Retina (tissue), 1 donor: ENCODE measurements at regions not wholly inside any gene's neighbourhood (a gene's known extent, or its start where the extent isn't known, plus 50 kb on each side); places are given as distances from the start of the nearest gene placed in this dataset.
A peak's percentile ranks its signal among the peaks of the same experiment; 100 is the strongest.
"Not testable (repeated sequence)": the region's sequence is repeated elsewhere in the genome, so short reads cannot be mapped to it uniquely, and the experiment has no call there.

Source experiments
- DNase-seq: peaks from one replicate; pipeline ENCODE4 v3.0.0-alpha.2; 2016

DNA sequence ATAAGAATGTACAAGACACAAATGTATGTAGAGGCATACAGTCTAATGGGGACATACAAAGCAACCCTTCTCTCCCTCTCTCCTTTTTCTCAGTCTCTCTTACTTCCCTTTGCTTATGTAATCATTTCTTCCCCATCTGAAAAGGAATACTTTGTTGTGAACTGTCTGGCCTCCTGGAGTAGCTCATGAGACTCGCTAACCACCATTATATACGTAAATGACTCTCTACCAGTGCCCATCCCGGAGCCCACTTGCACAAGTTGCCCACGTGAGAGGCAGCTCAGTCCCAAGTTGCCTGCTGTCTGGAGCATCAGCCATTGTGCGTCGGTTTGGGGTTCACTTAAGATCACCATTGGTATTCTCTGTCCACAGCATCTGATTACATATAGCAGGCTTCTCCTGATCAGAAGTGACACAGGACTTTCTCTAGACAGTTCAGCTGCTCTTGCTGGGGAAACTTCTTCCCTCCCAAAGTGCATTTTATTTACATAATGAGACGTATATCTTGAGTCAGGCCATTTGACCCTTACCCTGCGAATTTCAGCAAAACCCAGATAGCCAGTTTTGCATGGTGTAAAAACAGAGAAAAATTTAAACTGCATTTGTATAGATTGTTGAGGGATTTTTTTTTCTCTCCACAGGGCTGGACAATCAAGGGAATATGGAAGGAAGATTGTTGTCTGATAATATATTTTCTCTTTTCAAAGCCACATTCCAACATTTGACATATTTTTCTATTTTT is 220.7 kb upstream of the EGLN3 start:
- no peak for DNase-seq

DNA sequence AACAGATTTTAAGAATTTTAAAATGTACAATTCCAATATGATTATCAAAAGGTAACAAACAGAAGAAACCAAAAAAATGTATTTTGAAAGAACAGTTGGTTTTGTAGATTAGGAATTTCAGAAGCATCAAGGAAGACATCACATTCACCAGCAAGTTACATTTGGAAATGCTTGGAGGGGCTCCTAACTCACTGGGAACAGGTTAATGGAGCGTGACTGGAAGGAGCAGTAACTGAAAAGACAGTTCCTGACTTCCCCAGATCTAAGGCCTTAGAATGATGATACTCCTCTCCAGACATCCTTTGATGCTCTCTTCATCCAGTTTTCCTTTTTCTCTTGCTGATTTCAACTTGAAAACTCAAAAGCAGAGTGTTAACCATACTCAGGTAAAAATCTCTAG is 220.0 kb upstream of the EGLN3 start:
- no peak for DNase-seq

DNA sequence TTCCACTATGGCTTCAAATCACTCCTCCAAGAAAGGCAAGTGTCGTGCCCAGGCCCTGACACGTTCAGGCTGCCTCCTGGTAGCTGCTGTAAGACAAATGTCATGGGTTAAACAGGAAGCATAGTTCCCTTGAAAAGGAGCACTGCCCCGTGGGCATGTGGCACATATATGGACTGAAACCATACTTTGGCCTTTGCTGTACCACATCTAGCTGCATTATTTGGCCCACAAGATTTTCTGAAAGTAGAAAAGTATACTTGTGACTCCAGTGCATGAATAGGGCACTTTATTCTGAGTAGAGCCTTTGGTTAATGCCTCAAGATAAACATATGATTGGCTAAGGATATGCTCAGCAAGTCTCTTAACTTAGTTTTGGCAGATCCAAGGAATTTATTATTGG is 218.7 kb upstream of the EGLN3 start:
- no peak for DNase-seq

DNA sequence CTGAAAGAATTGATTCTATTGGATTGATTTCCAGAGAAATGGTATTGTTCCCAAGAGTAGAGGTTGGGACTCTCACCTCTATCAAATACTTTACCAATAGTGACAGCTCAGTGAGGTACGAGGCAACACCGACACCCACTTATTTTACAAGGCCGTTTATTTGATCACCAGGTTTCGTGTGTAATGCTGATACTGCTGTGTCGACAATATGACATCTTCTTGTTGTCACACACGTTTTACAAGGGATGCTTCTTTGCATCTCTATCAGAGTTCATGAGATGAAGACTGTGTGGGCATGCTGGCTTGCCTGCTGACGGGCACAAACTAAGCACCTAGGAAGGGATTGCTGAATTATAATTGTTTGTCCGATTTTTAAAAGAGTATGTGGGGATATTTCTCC is 217.8 kb upstream of the EGLN3 start:
- no peak for DNase-seq

DNA sequence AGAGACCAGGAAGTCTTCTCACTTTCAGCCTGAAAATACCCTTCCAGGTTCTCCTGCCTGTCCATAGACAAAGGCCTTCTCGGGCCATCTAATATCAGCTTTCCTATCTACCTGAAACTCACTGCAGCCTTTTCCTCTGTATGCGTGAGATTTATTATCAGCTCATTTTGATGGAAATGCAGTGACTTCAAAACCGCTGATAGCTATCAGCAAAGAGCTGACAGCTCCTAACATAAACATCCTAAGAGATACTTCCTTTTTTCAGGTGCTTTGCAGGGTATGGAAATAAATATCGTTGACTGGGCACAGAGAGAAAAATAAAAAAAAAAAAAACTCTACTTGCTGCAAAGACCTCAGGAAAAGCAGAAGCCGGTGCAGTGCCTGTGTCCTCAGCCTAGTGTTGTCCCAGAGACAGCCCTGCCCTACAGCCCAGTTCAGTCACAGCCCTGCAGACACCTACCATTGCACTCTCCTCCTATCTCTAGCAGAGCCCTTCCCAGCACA is 215.0 kb upstream of the EGLN3 start:
- no peak for DNase-seq

DNA sequence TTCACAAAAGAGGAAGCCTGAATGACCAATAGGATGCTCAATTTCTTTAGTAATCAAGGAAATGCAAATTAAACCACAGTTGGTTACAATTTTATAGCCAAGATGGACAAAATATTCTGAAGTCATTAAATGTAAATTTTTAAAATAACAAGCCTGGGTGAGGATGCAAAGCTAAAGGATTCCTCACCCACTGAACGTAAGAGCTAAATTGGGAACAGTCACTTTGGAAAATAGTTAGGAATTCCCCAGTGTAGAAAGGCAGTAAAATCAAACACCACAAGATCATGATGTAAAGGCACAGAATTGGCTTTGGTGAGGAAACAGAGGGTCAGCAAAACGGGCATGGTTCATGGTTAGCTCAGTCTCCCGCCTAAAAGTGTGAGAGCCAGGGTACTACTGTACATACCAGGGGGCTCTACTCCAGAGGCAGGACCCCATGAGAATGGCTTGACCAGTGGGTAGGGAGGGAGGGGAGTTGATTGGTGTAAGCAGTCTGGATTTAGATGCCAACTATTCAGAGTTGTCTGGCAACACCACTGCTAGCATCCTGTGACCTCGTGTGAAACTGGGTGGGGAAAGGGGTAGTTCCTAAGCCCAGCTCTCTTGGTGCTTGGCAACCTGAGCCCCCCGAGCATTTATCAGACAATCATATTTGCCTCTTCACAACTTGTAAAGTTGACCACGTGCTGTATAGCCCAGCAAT is 213.4 kb upstream of the EGLN3 start:
- DNase-seq, result no peak

DNA sequence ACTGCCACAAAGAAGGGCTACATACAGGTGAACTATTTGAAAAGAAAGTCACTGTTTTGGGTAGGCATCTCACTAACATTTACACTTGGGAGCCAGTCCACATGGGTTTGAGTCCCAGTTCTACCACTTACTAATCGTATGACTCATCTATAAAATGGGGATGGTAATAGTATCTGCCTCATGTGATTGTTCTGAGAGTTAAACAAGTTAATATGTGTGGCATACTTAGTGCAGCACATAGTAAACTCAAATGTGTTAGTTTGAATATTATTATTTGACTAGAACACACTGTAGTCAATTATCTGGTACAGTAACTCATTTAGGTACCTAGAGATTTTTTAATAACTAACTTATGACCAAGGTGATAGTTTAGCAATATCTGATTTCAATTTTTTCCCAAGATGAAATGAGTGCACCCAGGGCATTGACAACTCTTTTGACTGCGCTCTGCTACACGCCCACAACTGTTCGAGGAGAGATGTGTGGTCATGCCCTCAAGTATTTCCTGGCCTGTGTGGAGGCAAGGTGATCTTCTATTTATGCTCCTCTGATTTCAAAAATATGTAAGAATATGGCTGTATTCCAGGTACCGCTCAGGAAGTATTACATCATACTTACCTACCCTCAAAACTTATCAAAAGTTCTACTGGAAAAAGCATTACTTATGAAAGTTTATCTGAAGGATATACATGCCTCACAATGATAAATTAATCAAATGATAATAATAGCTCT is 210.6 kb upstream of the EGLN3 start:
- no peak for DNase-seq

DNA sequence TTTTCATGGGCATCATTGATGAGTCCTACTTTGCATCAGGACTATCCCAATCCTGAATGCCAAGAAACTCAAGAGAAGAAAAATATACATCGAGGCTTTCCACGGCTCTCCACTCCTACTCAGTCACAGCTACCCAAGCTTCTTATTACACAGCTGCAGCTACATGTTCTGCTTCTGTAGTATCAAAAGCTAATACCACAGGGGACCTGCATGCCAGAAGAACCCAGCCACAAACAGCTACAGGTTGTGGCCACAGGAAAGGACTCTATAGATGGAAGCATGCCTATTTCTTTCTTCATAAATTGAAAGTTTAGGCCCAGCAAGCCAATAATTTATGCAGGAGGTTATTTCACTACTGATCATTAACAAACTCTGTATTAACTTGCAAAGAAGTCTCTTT is 209.7 kb upstream of the EGLN3 start:
- no peak for DNase-seq

DNA sequence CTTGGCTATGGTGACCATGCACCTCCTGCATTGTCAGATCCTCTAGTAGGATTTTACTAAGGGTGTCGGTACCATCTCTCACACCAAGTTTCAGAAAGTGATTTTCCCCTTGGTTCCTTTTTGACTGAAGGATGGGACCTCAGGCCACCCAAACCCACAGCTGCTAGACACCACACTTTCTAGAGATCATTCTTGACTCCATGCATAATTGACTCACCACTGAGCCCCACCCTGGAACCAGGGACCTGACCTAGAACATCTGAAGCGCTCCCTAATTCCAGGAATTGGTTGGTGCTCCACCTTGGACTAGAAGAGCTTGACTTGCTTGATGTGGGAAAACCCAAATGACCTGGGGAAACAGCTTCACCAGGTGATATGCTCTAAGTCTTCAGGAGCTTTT is 206.8 kb upstream of the EGLN3 start:
- DNase-seq, result no peak

DNA sequence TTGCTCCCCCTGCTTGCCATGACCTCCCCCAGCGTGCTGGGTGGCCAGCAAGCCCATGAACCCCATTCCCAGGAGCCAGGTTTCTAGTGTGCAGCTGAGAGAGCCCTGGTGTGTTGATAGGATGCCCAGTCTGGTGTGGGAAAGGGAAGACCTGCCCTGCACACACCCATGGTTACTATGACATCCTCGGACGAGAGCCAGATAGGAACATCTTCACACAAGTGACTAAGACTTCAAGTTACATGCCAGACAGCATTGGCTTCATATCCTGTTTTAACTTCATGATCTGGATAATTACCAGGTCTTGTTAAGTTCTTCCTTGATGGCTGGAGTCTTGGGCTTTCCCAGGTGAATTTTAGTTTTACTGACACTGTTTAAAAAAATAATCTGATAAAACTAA is 196.6 kb upstream of the EGLN3 start:
- DNase-seq, result no peak

DNA sequence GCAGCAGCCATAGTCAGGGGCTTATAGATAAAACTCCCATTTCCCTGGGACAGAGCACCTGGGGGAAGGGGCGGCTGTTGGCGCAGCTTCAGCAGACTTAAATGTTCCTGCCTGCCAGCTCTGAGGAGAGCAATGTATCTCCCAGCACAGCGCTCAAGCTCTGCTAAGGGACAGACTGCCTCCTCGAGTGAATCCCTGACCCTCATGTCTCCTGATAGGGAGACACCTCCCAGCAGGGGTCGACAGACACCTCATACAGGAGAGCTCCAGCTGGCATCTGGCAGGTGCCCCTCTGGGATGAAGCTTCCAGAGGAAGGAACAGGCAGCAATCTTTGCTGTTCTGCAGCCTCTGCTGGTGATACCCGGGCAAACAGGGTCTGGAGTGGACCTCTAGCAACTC is 189.3 kb upstream of the EGLN3 start:
- DNase-seq, result not testable (repeated sequence)

DNA sequence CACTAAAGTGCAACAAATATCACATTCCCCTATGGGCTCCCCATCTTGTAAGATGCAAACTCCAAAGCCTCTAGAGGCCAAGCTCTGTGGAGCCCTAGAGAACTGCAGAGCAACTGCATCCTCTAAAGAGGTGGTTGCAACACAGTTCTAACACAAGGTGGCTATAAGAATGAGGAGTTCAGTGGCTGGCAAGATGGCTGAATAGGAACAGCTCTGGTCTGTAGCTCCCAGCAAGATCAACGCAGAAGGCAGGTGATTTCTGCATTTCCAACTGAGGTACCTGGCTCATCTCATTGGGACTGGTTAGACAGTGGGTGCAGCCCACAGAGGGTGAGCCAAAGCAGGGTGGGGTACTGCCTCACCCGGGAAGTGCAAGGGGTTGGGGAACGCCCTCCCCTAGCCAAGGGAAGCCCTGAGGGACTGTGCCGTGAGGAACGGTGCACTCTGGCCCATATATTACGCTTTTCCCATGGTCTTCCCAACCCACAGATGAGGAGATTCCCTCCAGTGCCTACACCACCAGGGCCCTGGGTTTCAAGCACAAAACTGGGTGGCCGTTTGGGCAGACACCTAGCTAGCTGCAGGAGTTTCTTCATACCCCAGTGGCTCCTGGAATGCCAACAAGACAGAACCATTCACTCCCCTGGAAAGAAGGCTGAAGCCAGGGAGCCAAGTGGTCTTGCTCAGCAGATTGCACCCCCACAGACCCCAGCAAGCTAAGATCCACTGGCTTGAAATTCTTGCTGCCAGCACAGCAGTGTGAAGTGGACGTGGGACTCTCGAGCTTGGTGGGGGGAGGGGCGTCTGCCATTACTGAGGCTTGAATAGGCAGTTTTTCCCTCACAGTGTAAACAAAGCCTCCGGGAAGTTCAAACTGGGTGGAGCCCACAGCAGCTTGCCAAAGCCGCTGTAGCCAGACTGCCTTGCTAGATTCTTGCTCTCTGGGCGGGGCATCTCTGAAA is 188.6 kb upstream of the EGLN3 start:
- peak; percentile 19 for DNase-seq

DNA sequence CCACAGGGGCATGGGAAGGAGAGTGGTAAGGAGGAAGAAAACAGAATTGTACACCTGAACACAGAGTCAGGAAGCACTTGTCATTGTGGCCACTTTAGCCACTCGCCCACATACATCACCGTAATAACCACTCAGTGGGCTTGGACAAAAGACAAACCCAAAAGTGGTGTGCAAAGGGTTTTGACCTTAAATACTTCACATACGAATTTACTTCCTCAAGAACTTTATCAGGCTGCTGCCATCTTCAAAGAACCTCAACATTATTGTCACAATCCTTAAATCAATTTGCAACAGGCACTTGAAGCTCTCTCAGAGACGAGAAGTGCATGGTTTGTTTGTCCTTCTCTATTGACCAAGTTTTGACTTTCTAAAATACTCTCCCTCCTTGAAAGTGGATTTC is 187.3 kb upstream of the EGLN3 start:
- DNase-seq, result no peak

DNA sequence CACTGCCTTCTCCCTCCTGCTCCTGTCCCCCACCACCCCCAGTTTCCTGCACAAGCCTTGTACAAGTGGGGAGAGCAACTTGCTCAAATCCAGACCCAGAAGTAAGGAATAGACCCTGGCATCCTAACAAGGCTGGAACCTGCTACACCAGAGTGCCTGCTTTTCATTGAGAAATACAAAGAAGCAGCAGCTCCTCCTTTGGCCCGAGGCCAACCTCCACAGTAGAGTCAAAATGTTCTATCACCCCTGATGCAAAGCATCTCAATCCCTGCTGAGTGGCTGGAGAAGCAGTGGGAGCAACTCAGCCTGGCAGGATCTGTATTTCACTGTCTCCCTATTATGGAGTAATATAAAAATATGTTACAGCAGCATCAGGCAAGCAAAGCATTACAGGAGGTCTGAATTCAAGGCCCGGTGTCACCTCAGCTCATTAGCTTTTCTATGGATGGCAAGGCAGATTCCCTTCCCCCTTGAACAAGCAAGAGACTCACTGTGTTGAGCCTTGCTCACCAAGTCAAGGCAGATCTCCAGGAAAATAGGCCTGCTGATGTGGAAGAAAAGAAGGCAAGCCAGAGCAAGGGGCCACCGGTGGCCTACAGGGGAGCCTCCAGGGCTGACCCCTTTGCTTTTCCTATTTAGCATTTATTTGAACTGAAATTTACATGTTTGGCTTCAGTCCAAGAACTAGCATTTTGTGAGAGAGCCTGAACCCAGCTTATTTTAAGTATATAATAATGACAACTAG is 186.3 kb upstream of the EGLN3 start:
- no peak for DNase-seq

DNA sequence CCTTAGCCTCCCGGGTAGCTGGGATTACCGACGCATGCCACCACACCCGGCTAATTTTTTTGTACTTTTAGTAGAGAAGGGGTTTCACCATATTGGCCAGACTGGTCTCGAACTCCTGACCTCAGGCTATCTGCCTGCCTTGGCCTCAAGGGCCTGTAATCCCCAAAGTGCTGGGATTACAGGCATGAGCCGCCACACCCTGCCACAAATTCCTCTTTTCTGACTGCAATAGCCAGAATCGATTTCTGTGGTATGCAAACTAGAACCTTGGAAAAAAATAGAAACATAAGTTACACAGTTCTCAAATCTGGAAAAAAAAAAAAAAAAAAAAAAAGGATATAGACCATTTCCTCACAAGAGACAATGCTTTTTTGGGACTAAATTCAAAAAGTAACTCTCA is 184.6 kb upstream of the EGLN3 start:
- DNase-seq, result no peak

DNA sequence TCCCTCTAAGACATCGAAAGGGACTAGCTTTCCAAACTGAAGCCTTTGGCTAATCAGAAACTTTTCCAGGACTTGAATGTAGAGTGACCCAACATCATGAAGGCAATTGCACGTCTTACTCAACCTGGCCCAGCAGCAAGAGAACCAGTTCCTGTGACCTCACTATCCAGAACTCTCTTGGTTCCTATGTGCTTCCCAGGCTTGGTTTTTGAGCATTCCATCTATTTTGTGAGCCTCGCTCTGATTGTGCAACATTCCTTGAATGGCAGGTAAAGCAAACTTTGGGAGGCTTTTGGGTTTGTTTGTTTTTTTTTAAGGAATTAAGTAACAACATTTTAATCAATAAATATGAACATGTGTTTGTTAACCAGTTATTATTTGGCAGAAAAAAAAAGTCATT is 183.6 kb upstream of the EGLN3 start:
- no peak for DNase-seq

DNA sequence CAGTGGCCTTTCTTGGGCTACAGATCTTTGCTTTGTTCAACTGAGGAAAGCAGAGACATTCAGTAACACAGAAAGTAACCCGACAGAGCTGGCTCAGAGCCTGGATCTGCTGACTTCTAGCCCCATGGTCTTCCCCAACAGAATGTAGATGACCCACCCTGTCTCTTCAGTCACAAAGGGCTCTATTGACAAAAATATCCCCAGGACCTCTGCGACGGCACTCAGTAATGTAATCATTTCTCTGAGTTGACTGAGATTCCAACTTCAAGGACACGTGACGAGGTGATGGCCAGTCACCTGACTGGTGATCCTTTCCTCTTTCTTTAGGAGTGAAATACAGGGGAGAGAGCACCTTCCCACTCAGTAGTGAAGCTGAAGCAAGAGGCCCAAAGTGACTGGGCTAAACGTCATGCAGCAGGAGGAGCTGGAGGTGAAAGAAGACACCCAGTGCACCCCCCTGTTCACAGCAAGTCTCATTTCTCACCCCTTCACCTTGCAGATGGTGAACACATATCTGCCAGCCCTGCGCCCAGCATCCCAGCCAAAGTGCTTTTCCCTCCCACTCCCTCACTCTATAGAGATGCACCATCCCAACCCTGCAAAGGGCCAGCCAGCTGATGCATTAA is 179.2 kb upstream of the EGLN3 start:
- no peak for DNase-seq

DNA sequence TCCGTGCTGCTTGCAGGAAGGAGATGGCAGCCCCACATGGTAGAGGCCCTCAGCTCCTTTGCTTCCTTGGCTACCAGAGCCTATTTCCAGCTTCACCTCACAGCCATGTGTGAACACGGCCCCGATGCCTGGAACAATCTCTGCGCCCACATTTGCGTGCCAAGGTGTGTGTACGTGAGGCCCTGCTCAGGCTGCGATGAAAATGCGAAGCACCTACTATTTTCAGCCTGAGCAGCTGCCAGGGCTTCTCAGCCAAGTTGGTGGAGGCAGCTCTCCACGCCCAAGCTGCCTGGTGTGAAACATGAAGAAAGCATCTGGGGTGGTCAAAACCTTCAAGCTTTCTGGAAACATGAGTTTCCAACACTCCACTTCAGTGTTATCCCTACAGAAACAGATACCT is 177.8 kb upstream of the EGLN3 start:
- no peak for DNase-seq

DNA sequence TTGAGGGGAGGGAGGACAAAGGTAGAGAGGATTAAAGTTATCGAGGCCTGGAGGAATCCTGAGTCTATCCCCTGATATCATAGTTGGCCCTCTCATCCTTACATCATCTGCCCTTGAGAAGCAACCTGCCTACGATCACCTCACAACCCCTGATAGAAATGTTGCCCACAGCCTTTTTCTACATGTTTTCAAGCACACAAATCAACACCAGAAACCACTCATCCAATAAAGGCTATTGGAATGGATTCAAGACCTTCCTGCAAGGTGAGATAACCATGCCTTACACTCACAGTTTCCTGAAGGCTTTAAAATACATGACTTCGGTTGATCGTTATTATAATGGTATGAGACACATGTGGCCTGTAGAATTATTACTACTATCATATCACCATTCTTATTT is 175.7 kb upstream of the EGLN3 start:
- no peak for DNase-seq

DNA sequence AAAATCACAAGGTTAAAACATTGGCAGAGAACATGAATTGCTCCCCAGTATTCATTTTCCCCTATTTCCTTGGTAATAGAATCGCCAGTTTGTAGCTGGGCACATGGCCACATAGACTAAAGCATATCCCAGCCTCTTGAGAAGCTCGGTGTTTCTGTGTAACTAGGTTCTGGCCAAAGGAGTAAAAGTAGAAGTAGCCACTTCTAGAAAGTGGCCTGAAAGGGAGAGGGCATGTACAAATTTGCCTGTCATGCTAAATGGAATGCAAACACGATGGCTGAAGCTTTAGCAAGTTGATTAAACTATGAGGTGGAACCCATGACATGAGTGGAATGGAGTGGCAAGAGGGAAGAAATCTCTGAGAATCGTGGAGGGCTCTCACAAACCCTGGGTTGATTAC is 173.7 kb upstream of the EGLN3 start:
- DNase-seq, result no peak

DNA sequence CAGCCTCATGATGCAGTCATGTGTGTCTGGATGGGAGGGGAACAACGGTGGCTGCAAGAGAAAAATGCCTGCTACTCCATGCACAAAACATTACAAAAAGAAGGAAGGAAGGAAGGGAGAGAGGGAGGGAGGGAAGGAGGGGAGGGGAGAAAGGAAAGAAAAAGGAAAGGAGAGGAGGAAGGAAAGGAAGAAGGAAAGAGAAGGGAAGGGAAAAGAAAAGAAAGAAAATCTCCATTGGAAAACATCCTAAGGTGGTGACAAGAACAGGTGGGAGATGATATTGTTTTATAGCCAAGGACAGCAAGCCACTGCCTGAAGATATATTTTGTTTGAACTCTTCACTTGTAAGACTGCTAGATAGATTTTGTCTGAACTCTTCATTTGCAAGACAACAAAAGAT is 171.8 kb upstream of the EGLN3 start:
- DNase-seq, result no peak

DNA sequence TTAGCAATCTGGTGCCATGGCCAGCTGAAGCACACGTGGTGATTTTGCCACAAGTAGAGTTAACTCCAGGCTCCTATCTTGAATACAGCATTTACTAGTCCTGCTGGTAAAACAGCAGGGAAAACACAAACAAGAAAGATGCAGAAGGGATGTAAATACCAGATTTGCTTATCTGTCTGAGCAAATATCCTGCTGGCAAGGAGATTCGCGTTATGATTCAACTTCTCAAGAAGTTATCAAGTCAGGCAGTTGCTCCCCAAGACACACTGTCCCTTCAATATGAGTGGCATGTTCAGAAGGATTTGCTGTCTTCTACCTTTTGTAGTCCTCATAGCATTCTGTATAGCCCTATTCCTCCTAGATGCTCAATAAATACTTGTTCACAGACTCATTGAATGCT is 171.2 kb upstream of the EGLN3 start:
- no peak for DNase-seq
